Esophagus muscularis mucosa (tissue), 4 donors: ENCODE measurements at regions not wholly inside any gene's neighbourhood (a gene's known extent, or its start where the extent isn't known, plus 50 kb on each side); places are given as distances from the start of the nearest gene placed in this dataset.

ENCODE experiments used
- DNase-seq: peaks from one replicate; pipeline ENCODE4 v3.0.0-alpha.2; 2017; ENCODE audit errors: extremely low spot score
- H3K27ac ChIP-seq, 4 donors: fragments of 200-600 bp; sonication (generic); replicated peaks in 1 of 4; 1 replicate in 3 of 4; 2 replicates in 1 of 4; pipeline ENCODE4 v1.5.1; 2016 to 2019; ENCODE audit warnings: mild to moderate bottlenecking in 1 of 4
- H3K27me3 ChIP-seq, 4 donors: fragments of 200-600 bp; sonication (generic); one replicate each; pipeline versions ENCODE4 v1.5.1 to v1.6.0; 2016 to 2019
- H3K36me3 ChIP-seq, 4 donors: fragments of 200-600 bp; sonication (generic); one replicate each; pipeline ENCODE4 v1.5.1; 2016 to 2019
- H3K4me1 ChIP-seq, 4 donors: fragments of 200-600 bp; sonication (generic); one replicate each; pipeline ENCODE4 v1.5.1; 2016 to 2019
- H3K4me3 ChIP-seq, 4 donors: fragments of 200-600 bp; sonication (generic); 1 replicate in 2 of 4; 2 replicates in 2 of 4; pipeline ENCODE4 v1.5.1; 2016 to 2019; ENCODE audit warnings: mild to moderate bottlenecking in 4 of 4, moderate library complexity in 1 of 4
- H3K9me3 ChIP-seq, 4 donors: fragments of 200-600 bp; sonication (generic); 1 replicate in 3 of 4; 2 replicates in 1 of 4; pipeline ENCODE4 v1.5.1; 2016 to 2019
- CTCF ChIP-seq, 3 experiments: fragments of 200-600 bp in 2 of 3; fragments of 450-650 bp in 1 of 3; sonication (generic) in 2 of 3; IDR thresholded peaks; one replicate each; pipeline ENCODE4 v1.5.1; 2017 to 2019; ENCODE audit warnings: antibody characterized with exemption in 3 of 3, mild to moderate bottlenecking in 2 of 3, moderate library complexity in 1 of 3
- EP300 ChIP-seq: sonication (generic); formaldehyde crosslinking; IDR thresholded peaks from one replicate; pipeline ENCODE4 v1.6.1; 2017; ENCODE audit warnings: antibody characterized with exemption
- POLR2A ChIP-seq: fragments of 450-650 bp; IDR thresholded peaks from one replicate; pipeline ENCODE4 v1.6.1; 2017; ENCODE audit warnings: antibody characterized with exemption, moderate library complexity, mild to moderate bottlenecking, low read depth
- POLR2AphosphoS5 ChIP-seq, 2 donors: sonication (generic); formaldehyde crosslinking; IDR thresholded peaks; one replicate each; pipeline ENCODE4 v1.6.1; 2017; ENCODE audit warnings: antibody characterized with exemption in 2 of 2
- WGBS: methylation state at CpG from one replicate; pipeline ENCODE4 v1.1.5; 2018; 5-methylcytosine and 5-hydroxymethylcytosine counted together
- intact Hi-C: fragments of 100-400 bp; cut with DNase I; formaldehyde crosslinking; loops from one replicate; pipeline ENCODE4 v1.15.1; 2023

GRCh38 chr18:62449490-62450104, 73.2 kb upstream of the ZCCHC2 start:
- DNase-seq = peak; percentile 66
- no peak overlapping the region for H3K4me3 ChIP-seq
- intact Hi-C loops = no loop called here
- peaks cover 0 to 7% (median 0%) of the 10 kb centered on the region in 4 donors for H3K27me3 ChIP-seq
- whole genome bisulfite sequencing = 94% methylated on average over 7 of the region's 7 CpGs
- H3K27ac ChIP-seq = no peak overlapping the region
- H3K36me3 ChIP-seq = no peaks in the 10 kb centered on the region
- TF ChIP-seq EP300 (no peak), CTCF (IDR thresholded peaks at IDR 0.05) (no peak), POLR2AphosphoS5 (IDR thresholded peaks at IDR 0.05) (no peak), POLR2A (no peak)
- H3K4me1 ChIP-seq = peaks cover 0 to 15% (median 8%) of the 10 kb centered on the region in 4 donors
- H3K9me3 ChIP-seq = peaks cover 0 to 5% (median 0%) of the 10 kb centered on the region in 4 donors

GRCh38 chr18:62450175-62450545, 72.7 kb upstream of the ZCCHC2 start:
- Histone ChIP-seq H3K9me3 (peaks cover 0 to 5% (median 0%) of the 10 kb centered on the region in 4 donors), H3K4me3 (no peak overlapping the region), H3K27me3 (peaks cover 0 to 7% (median 0%) of the 10 kb centered on the region in 4 donors), H3K4me1 (peaks cover 0 to 15% (median 8%) of the 10 kb centered on the region in 4 donors), H3K27ac (no peak overlapping the region), H3K36me3 (no peaks in the 10 kb centered on the region)
- WGBS = 71% methylated on average over 5 of the region's 5 CpGs
- TF ChIP-seq POLR2A = no peak
- TF ChIP-seq POLR2AphosphoS5 (IDR thresholded peaks at IDR 0.05) = no peak
- TF ChIP-seq CTCF (IDR thresholded peaks at IDR 0.05) = no peak
- TF ChIP-seq EP300 = no peak
- intact Hi-C loops = no loop called here
- no peak for DNase-seq

- Histone ChIP-seq H3K27me3 (peaks cover 0 to 7% (median 0%) of the 10 kb centered on the region in 4 donors), H3K27ac (peak overlapping the region in 1 of 4 donors; percentile 24), H3K9me3 (peaks cover 0 to 5% (median 0%) of the 10 kb centered on the region in 4 donors), H3K36me3 (no peaks in the 10 kb centered on the region), H3K4me3 (no peak overlapping the region), H3K4me1 (peaks cover 0 to 15% (median 8%) of the 10 kb centered on the region in 4 donors)
- 42% methylated on average over 12 of the region's 15 CpGs for WGBS
- TF ChIP-seq EP300 (no peak), POLR2AphosphoS5 (IDR thresholded peaks at IDR 0.05) (peak; percentile 40 to 45), POLR2A (no peak), CTCF (IDR thresholded peaks at IDR 0.05) (no peak)
- peak; percentile 91 for DNase-seq
- intact Hi-C loops = no loop called here
Measured at GRCh38 chr18:62450546-62451410, 72.0 kb upstream of the ZCCHC2 start.

GRCh38 chr18:62452280-62452831, 70.5 kb upstream of the ZCCHC2 start:
- Histone ChIP-seq H3K4me3 (no peak overlapping the region), H3K4me1 (peaks cover 0 to 15% (median 8%) of the 10 kb centered on the region in 4 donors), H3K9me3 (peaks cover 0 to 5% (median 0%) of the 10 kb centered on the region in 4 donors), H3K27me3 (peaks cover 0 to 7% (median 0%) of the 10 kb centered on the region in 4 donors), H3K27ac (no peak overlapping the region), H3K36me3 (no peaks in the 10 kb centered on the region)
- intact Hi-C loops = no loop called here
- peak; percentile 64 for DNase-seq
- TF ChIP-seq CTCF (IDR thresholded peaks at IDR 0.05) (no peak), POLR2AphosphoS5 (IDR thresholded peaks at IDR 0.05) (no peak), EP300 (no peak), POLR2A (no peak)
- WGBS = 82% methylated on average over 5 of the region's 5 CpGs
